ENCODE measurements at regions not wholly inside any gene's neighbourhood (a gene's known extent, or its start where the extent isn't known, plus 50 kb on each side); places are given as distances from the start of the nearest gene placed in this dataset.

DNA sequence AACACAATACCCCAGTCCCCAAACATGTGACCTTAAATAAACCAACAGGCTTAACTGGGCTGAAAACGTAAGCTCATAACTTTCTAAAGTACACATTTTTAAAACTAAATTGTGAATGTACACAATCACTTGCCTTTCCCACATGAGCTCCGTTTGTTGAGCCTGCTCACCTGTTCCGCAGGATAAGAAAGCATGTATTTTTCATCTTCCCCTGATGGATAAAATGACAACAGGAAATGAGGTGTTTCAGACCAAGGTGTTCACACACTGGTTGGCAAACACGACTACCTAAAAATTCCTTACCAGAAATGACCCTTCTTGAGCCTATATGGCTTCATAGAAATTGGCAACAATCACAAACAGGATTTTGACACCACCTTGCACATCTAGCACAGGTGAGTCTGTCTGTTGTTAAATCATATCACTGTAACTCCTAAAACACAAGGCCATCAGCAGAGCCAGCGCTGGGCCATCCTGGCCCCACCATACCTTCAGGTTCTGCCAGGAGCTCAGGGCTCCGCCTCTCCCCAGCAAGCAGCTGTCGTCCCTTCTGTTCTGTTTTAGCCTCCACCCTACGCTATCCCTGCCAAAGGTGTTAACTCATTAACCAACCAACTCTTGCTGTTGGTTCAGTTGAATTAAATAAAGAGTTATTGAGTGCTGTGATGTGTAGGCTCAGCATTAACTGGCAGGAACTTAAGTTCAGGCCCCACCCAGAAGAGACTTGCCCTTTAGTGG is 73.6 kb upstream of the RNF32 start:
- TF ChIP-seq, protein P1, sequence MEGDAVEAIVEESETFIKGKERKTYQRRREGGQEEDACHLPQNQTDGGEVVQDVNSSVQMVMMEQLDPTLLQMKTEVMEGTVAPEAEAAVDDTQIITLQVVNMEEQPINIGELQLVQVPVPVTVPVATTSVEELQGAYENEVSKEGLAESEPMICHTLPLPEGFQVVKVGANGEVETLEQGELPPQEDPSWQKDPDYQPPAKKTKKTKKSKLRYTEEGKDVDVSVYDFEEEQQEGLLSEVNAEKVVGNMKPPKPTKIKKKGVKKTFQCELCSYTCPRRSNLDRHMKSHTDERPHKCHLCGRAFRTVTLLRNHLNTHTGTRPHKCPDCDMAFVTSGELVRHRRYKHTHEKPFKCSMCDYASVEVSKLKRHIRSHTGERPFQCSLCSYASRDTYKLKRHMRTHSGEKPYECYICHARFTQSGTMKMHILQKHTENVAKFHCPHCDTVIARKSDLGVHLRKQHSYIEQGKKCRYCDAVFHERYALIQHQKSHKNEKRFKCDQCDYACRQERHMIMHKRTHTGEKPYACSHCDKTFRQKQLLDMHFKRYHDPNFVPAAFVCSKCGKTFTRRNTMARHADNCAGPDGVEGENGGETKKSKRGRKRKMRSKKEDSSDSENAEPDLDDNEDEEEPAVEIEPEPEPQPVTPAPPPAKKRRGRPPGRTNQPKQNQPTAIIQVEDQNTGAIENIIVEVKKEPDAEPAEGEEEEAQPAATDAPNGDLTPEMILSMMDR (IDR thresholded peaks at IDR 0.05; ENCODE audit: insufficient read depth, low read length, poor library complexity, severe bottlenecking) = no peak
- no peak for TF ChIP-seq EZH2phosphoT487 (conservative IDR thresholded peaks at IDR 0.05; ENCODE audit: low read length)
